HG03432 (cell line): ENCODE measurements at regions not wholly inside any gene's neighbourhood (a gene's known extent, or its start where the extent isn't known, plus 50 kb on each side); places are given as distances from the start of the nearest gene placed in this dataset.

Source experiments
- ATAC-seq: cut with Tn5 transposase; IDR thresholded peaks from one replicate; pipeline ENCODE4 v1.9.1; 2021; ENCODE audit warnings: mild to moderate bottlenecking, moderate library complexity; ENCODE audit not compliant: unreplicated experiment

GRCh38 chr13:63554157-63554556 lies 2138.5 kb upstream of the PCDH20 start:
- ATAC-seq, result no peak

GRCh38 chr13:63551731-63552130 lies 2136.1 kb upstream of the PCDH20 start:
- no peak for ATAC-seq

DNA sequence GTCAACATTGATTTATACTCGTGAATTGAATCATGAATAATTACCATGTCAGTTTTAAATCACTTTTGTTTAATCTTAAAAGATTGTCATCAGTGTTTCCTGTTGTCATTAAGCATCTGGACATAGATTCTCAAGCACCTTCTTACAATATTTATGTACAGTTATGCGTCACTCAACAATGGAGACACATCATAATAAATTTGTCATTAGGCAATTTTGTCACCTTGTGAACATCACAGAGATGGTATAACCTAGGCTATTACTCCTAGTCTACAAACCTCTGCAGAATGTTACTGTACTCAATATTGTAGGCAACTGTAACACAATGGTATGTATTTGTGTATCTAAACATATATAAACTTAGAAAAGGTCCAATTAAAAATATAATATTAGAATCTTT lies 2130.9 kb upstream of the PCDH20 start:
- no peak for ATAC-seq

DNA sequence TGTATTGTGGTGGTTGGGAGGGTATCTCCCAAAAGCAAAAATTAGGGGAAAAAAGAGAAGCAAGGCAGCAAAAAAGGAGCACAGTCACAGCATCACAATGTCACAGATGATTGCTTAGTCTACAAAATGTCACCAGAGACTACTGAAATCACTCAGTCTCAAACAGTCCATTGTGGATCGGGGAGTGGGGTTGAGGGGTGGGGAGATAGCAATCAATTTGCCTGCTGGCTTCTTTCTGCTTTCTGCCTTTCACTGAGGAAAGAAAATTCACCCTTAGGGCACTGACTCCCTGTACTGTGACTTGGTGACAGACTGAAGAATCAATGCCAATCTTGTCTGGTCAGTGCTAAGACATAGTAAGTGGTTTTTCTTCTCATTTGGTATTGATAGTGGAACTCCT lies 2127.1 kb upstream of the PCDH20 start:
- no peak for ATAC-seq

- ATAC-seq, result no peak
Measured at GRCh38 chr13:63541336-63541735, 2125.7 kb upstream of the PCDH20 start.

- ATAC-seq, result no peak
Measured at GRCh38 chr13:63540061-63540460, 2124.4 kb upstream of the PCDH20 start.

GRCh38 chr13:63517371-63517770 lies 2101.7 kb upstream of the PCDH20 start:
- ATAC-seq, result no peak

GRCh38 chr13:63516124-63516523 lies 2100.5 kb upstream of the PCDH20 start:
- no peak for ATAC-seq

- no peak for ATAC-seq
Measured at GRCh38 chr13:63514886-63515285, 2099.2 kb upstream of the PCDH20 start.

DNA sequence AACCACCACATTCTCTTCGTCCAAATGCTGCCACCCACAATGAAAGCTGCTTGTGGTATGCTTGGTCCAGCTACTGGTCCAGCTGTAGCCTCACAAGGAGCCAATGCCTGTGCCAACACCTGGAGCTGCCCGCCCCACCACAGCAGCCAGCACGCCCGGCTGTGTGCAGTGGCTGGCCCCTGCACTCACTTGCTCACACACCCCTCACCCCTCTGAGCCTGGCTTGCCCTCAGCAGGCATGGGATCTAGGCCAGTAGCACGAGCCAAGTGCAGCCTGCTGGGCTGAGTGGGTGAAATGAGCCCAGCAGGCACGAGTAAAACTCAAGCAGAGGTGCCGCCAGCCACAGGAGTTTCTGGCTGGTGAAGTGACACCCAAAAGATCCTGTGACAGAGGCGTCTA lies 2096.4 kb upstream of the PCDH20 start:
- ATAC-seq, result no peak

DNA sequence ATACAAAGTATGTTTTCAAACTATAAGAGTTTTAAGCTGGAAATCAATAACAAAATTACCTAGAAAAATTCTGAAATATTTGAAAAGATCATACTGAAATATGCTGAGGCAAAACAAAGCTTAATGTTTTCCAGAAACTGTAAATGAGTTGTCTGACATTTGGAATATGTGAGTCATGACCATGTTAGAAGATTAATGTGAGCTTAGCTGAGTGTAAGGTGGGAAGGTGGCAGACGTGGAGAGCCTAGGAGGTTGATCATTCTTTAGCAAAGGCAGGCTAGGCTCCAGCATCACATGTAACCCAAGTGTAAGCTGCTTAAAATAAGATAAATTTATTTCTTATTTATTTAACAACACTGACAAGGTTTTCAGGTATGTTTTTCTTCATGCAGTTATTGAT lies 2086.1 kb upstream of the PCDH20 start:
- ATAC-seq, result no peak

GRCh38 chr13:63497601-63498000 lies 2082.0 kb upstream of the PCDH20 start:
- ATAC-seq, result no peak

GRCh38 chr13:63492604-63493003 lies 2077.0 kb upstream of the PCDH20 start:
- ATAC-seq, result no peak

GRCh38 chr13:63490149-63490548 lies 2074.5 kb upstream of the PCDH20 start:
- no peak for ATAC-seq

GRCh38 chr13:63481334-63481733 lies 2065.7 kb upstream of the PCDH20 start:
- no peak for ATAC-seq

GRCh38 chr13:63472711-63473110 lies 2057.1 kb upstream of the PCDH20 start:
- ATAC-seq, result no peak

DNA sequence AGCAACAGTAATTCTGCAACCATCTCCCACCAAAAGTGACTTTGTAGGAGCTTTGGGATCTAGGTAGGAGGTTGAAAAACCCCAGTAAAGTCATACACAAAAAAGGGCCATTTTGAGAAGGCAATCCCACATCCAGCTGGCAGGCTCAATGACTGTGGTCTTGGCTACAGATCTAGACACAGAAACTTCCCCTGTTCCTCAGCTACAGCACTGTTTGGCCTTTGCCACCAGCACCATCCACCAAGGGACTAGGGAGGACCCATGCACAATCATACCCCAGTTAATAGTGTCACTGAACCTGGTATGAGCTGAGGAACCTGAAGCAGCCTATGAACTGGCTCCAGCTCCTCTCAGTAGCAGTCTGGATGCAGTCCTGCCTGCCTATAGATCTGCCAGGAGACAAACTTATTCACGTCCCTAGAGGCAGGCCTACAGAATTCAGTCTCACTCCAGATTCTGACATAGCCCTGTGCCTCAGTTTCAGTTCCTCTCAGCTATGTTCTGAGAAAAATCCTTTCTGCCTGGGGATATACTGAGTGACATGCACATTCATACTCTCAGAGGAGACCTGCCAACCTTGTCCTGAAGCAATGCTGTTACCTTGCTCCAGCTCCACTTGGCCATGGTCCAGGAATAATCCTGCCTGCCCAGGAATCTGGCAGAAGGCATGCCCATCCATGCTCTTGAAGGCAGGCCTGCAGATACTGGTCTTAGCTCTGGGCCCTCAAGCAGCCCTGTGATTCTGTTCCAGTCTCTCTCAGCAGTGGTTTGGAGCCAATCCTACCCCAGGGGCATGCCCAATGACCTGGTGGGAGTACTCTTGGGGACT lies 2048.3 kb upstream of the PCDH20 start:
- peak; percentile 97 for ATAC-seq

DNA sequence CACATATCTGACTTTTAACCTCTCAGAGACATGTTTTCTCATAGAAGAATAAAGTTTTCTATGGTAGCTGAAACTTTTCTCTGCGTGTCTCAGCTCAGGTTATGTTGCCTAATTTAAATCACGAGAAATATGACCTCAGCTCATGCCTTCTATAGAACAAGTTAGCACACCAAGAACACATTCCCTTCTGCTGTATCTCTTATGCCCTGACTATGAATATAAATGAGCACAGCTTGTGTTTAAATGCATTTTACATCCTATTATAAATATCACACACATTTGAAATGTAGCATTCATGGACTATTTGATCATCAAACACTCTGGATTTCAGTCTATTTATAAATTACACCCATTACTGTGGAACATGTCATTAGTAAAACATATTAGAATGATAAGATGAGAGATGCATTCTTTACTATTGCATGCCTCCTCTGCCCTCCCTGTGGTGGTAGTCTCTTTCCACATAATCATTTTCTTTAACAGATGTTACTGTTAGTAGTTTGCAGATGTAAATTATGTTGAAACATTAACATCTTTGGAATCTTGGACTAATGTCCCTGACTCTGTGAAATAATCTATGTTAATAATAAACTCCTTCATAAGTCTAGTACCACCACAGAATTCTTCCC lies 2044.9 kb upstream of the PCDH20 start:
- ATAC-seq, result no peak

GRCh38 chr13:63457186-63457585 lies 2041.5 kb upstream of the PCDH20 start:
- no peak for ATAC-seq

GRCh38 chr13:63455938-63456337 lies 2040.3 kb upstream of the PCDH20 start:
- no peak for ATAC-seq

DNA sequence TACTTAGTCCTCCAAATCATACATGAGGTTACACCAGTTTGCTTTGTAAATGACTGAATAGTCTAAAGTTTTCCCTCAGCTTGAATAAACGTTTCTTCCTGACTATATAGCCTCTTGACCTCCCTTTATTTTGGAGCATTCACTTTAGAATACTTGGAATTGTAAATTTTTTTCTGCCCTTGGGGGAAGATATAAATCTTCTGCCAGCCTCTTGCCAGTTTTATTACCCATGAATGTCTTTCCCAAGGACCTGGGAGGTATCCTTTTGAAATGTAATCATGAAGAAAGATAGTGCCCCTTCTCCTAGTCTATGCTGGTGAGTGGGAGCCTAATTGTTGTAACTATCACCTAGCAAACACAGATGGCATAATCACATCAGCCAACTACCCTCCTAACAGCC lies 2033.9 kb upstream of the PCDH20 start:
- ATAC-seq, result no peak

GRCh38 chr13:63448692-63449091 lies 2033.0 kb upstream of the PCDH20 start:
- no peak for ATAC-seq

- ATAC-seq, result no peak
Measured at GRCh38 chr13:63446329-63446728, 2030.7 kb upstream of the PCDH20 start.
